ENCODE measurements at regions not wholly inside any gene's neighbourhood (a gene's known extent, or its start where the extent isn't known, plus 50 kb on each side); places are given as distances from the start of the nearest gene placed in this dataset.

DNA sequence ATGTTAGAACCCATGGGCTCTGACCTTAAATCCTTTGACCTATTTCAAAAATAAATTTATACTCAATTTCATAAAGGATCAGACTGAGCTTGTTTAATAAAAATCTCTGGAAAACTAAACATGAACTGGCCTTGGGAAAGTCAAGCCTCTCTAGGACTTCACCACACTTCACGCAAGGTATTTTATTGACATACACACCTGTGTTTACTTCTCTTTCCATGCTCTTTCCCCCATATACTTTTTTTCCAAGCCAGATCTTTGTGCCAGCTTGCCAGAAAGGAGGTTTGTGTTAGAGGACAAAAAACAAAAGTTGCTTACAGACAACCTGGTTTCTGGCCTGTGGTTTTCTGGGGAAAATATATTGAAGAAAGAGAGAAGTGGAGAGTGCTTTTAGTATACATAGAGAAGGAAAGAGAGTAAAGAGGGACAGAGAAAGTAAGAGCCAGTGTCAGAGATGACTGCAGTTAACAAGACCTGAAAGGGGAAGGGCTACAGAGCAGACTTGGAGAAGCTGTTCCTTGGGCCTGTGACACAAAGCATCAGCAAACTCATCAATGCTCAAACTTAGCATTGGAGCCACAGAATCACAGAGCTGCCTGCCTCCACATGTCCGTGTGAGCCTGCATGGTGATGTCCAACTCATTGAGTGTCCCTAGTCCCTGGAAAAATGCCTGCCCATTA lies 77.3 kb upstream of the TMTC2 start:
- Histone ChIP-seq H3K27ac (ENCODE audit: low read depth) (no peak overlapping the region), H3K4me3 (no peak overlapping the region), H3K79me2 (replicated peaks; ENCODE audit: insufficient read depth) (no peaks in the 10 kb centered on the region), H3K4me2 (no peak overlapping the region), H3K9me2 (ENCODE audit: insufficient read depth) (no peaks in the 10 kb centered on the region), H3F3A (replicated peaks; ENCODE audit: low read depth) (no peaks in the 10 kb centered on the region), H3K27me3 (ENCODE audit: insufficient read depth) (no peaks in the 10 kb centered on the region), H3K36me3 (ENCODE audit: insufficient read depth) (no peaks in the 10 kb centered on the region), H4K20me1 (replicated peaks; ENCODE audit: insufficient read depth) (no peaks in the 10 kb centered on the region), H3K4me1 (ENCODE audit: insufficient read depth) (no peaks in the 10 kb centered on the region), H2AFZ (peak overlapping the region; percentile 48)
- Mint-ChIP-seq H3K4me1 (no peaks in the 10 kb centered on the region; the same call in 2 of the 3 replicates), H3K36me3 (ENCODE audit: low read depth) (no peaks in the 10 kb centered on the region), H3K4me3 (no peak overlapping the region), H3K27me3 (ENCODE audit: insufficient read depth, low read depth, poor library complexity) (no peaks in the 10 kb centered on the region), H3K9me3 (no peaks in the 10 kb centered on the region), H3K27ac (no peak overlapping the region)
- ATAC-seq (no peak), DNase-seq (ENCODE audit: low spot score) (no peak)
- TF ChIP-seq NANOG (IDR thresholded peaks at IDR 0.05; ENCODE audit: borderline replicate concordance) (no peak), ZNF331 (CRISPR knock-in tag; IDR thresholded peaks at IDR 0.05; ENCODE audit: low read depth) (no peak), ZNF114 (CRISPR knock-in tag; IDR thresholded peaks at IDR 0.05) (no peak), EZH2phosphoT487 (IDR thresholded peaks at IDR 0.05; ENCODE audit: unreplicated experiment) (no peak), EZH2 (IDR thresholded peaks at IDR 0.05; ENCODE audit: low read depth, unreplicated experiment) (no peak), POLR2AphosphoS5 (IDR thresholded peaks at IDR 0.05; ENCODE audit: low read depth) (no peak), JUNB (IDR thresholded peaks at IDR 0.05; ENCODE audit: unreplicated experiment) (no peak), ETS1 (IDR thresholded peaks at IDR 0.05) (no peak), CTCF (conservative IDR thresholded peaks at IDR 0.05; ENCODE audit: low read depth in 2 of 2) (no peak)
- TF ChIP-seq, protein P1, sequence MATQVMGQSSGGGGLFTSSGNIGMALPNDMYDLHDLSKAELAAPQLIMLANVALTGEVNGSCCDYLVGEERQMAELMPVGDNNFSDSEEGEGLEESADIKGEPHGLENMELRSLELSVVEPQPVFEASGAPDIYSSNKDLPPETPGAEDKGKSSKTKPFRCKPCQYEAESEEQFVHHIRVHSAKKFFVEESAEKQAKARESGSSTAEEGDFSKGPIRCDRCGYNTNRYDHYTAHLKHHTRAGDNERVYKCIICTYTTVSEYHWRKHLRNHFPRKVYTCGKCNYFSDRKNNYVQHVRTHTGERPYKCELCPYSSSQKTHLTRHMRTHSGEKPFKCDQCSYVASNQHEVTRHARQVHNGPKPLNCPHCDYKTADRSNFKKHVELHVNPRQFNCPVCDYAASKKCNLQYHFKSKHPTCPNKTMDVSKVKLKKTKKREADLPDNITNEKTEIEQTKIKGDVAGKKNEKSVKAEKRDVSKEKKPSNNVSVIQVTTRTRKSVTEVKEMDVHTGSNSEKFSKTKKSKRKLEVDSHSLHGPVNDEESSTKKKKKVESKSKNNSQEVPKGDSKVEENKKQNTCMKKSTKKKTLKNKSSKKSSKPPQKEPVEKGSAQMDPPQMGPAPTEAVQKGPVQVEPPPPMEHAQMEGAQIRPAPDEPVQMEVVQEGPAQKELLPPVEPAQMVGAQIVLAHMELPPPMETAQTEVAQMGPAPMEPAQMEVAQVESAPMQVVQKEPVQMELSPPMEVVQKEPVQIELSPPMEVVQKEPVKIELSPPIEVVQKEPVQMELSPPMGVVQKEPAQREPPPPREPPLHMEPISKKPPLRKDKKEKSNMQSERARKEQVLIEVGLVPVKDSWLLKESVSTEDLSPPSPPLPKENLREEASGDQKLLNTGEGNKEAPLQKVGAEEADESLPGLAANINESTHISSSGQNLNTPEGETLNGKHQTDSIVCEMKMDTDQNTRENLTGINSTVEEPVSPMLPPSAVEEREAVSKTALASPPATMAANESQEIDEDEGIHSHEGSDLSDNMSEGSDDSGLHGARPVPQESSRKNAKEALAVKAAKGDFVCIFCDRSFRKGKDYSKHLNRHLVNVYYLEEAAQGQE (IDR thresholded peaks at IDR 0.05; ENCODE audit: unreplicated experiment) = no peak
